Inferior parietal cortex (tissue), 1 donor: ENCODE measurements at regions not wholly inside any gene's neighbourhood (a gene's known extent, or its start where the extent isn't known, plus 50 kb on each side); places are given as distances from the start of the nearest gene placed in this dataset.

Experiments
- DNase-seq: peaks from one replicate; pipeline ENCODE4 v3.0.0-alpha.2; 2016; ENCODE audit errors: extremely low spot score

DNA sequence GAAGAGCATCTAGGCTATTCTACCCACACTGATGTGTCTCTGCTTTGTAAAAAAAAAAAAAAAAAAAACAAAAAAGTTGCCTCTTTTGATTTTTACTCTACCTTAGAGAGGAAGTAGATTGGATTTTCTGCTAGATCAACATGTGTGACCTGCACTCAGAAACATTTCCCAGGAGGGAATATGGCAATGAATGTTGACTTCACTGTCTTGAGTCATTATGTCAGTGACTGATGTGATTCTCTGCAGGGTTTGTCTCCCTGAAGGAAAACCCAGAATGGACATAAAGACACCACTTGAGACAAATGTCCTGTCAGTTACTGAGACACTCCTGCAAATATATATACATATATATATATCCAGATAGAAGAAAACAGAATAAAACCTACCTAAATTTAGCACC, 370.3 kb downstream of the BMPER start:
- DNase-seq = no peak

DNA sequence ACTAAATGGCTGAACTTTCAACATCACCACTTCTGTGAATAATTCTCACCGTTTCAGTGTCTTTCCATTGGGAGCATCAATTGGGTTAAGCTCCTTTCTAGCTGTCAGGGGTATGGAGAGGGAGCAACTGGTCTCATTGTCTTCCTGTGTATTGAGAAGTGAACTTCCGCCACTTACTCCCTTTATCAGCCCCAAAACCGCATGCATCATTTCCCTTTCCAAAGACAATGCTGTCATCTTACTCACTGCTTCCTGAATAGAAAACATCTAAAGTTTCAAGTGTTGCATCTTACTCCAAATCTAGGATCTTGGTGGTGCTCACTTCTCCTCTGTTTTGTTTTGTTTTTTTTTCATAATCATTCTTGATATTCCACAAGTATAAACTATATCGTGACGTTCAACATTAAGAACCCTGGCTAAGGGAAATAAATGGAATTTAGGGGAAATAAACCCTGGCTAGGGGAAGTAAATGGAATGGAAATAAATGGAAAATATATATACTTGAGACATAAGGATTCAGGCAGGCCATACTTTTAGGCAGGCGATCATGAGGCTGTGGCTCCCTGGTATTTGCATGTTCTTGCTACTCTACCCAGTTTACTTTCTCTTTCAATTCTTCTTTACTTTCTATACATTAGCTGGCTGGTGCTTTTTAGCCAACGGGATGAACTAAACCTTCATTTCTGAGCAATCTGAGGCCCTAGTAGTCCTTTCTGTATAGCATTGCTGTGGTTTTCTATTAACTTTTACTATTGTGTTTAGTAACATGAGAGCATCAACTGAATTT, 371.9 kb downstream of the BMPER start:
- no peak for DNase-seq

DNA sequence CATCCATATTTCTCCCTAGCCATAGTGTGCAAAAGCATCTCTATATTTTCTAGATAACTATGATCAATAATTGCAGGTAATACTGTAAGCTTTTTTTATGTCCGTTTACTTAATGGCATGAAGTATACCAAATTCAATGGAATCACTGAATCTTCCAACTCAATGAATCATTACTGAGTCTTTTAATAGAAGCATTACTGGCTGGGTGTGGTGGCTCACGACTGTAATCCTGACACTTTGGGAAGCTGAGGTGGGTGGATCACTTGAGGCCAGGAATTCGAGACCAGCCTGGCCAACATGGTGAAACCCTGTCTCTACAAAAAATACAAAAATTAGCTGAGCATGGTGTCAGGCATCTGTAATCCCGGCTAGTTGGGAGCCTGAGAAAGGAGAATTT, 372.5 kb downstream of the BMPER start:
- no peak for DNase-seq

DNA sequence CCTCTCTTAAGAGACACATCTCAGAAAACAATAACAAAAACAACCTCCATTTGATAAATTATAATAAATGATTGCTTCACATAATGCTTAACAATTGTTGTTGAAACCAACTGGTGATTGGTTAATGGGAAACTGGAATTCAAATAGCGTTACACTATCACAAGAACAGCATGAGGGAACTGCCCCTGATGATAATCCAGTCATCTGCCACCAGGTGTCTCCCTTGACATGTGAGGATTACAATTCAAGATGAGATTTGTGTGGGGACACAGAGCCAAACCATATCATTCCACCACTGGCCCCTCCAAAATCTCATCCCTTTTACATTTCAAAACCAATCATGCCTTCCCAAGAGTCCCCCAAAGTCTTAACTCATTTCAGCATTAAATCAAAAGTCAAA, 375.9 kb downstream of the BMPER start:
- no peak for DNase-seq

DNA sequence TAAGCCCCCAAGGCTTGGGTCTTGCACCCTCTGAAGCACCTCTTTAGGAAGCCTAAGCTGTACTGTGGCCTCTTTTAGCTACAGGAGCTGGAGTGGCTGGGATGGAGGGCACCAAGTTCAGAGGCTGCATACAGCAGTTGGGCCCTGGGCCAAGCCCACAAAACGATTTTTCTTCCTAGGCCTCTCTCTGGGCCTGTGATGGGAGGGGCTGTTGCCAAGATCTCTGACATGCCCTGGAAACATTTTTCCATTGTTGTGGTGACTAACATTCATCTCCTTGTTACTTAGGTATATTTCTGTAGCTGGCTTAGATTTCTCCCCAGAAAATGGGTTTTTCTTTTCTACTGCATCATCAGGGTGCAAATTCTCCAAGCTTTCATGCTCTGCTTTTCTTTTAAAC, 375.7 kb upstream of the NPSR1 start:
- DNase-seq = no peak

DNA sequence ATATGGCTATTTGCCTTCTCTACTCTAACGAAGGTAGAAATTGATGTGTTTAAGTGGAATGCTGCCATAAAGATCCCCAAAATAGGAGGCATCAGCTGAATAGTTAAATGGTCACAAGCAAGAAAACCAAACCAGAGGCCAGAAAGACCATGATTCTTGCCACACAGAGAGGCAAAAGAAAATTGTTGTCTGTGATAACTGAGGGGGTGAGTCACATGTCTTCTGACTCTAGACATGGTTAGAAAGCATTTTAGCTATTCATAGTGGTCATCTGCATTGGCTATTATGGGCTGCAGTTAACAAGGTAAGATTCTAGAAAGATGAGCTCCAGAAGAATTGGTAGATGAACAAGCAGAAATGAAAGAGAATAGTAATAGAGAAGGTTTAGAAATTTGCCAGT, 361.4 kb upstream of the NPSR1 start:
- DNase-seq = no peak

DNA sequence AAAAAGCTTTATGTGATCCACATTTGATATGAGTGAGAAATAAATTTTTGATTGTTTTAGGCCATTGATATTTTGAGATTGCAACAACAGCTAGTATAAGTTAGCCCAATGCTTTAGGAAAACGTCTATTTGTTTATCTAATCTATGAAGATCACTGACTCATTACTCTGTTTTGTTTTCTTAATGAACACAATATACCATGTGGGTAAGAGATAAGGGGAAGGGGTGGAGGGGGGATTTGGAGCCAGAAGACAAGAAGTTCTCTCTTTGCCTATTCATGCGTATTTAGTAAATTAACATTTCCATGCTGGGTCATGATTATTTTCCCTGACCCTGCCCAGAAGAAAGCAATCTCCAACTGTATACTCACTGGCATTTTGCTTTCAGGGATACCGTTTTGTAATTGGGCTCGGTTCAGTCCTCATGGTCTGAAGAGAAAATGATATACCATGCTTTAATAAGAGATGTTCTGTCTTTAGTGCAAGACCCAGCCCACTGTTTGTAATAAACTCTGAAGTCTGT, 359.5 kb upstream of the NPSR1 start:
- no peak for DNase-seq

DNA sequence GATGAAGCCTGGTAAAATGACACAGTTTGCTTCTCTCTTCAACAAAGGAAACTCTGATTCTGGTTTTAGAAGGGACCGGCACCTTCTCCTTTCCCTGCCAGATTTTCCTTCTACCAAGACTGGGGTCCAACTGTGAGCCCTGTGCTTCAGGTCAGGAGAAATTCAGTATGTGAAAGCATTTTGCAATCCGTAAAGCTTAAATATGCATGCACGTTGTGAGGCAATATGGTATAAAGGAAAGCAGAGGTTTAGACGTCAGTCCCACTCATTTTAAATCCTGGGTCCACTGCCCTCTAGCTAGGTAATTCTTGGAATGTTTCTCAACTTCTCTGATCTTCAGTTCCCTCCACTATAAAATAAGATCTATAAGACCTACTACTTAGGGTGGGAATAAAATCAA, 359.0 kb upstream of the NPSR1 start:
- DNase-seq = no peak

DNA sequence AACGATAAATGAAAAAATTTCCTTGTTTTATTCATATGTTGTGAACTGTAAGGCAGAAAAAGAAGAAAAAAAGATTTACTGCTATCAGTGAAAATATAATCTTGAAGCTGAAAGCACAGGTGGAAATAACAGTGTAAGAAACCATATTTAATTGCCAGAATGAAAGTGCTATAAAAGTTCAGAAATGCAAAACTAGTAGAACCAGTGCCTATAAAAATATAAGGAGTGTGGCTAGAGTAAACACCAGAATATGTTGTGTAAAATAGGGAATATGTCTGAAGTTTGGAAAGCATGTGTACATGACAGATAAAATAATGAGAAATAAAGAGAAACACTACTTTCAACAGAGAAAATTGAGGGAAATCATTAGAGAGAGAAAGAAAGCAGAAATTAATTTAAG, 350.5 kb upstream of the NPSR1 start:
- no peak for DNase-seq

DNA sequence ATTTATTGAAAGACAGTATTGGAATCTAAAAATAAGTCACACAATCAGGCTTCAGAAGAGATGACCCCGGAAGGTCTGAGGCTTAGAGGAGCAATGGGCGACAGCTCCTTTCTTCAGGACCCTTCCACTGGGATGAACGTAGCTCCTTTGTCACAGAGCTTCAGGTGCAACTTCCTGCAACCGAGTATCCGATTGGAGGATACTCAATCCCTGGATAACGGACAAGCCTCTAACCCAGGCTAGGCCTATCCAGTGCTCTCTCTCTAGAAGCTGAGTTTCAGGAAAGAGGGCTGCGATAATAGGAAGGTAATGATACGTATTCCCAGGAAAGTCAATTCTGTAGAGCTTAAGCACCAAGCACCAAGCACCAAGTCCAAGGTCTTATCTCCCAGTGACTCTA, 349.4 kb upstream of the NPSR1 start:
- no peak for DNase-seq

DNA sequence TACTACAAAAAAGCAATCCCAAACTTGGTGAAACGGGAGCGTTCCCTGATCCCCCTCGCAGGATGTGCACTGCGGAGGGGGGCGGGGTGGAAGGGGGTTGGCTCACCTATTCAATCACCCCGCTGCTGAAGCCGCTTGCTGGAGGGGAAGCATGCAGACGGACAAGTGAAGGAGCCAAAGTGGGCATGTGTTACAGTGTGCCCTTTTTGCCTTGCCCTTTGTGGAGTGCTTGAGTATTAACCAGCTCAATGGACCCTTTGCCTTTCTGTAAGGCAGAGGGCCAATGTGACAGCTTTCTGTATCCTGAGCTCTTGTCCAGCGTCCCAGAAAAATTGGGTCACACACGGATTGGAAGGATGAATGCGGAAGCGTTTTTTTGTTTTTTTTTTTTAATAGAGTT, 348.9 kb upstream of the NPSR1 start:
- DNase-seq = no peak

DNA sequence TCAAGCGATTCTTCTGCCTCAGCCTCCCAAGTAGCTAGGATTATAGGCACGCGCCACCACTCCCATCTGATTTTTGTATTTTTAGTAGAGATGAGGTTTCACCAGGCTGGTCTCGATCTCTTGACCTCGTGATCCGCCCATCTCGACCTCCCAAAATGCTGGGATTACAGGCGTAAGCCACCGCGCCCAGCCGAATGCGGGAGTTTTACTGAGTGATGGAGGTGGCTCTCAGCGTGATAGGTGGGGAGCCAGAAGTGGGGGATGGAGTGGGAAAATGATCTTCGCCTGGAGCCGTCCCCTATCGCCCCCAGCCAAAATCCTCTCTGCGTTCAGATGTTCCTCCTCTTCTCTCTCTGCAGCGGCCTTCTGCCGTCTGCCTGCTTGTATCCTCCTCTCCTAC, 348.4 kb upstream of the NPSR1 start:
- no peak for DNase-seq

DNA sequence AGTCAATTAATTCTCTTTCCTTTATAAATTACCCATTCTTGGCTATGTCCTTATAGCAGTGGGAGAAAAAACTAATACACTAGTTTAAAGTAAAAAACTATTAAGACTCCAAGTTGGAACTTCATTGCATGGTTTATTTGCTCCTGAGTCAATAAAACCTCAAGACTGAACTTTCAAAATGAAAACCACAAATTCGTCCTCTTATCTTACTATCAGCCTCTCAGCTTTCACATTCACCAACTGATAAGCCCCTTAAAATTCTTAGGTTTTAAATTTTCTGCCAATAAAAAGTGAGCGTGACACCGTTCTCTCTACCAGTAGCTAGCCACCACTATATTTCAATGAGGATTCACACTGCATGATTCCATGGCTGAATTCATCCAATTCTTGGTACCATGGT, 346.4 kb upstream of the NPSR1 start:
- DNase-seq = no peak

DNA sequence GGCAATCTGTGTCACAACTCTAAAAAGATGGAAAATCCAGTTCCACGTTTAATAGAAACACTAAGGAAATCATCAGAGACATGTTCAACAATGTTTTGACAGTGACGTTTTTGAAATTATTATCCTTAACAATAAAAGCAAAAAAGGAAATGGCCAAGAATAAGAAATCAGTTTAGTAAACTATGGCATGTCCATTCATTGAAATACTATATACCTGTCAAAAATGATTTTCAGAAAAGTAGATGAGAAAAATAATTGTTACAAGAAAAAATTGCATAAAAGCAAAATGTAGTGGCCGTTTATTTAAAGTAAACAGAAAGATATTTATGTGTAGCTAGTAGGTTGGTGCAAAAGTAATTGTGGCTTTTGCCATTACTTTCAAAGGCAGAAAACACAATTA, 345.4 kb upstream of the NPSR1 start:
- no peak for DNase-seq

DNA sequence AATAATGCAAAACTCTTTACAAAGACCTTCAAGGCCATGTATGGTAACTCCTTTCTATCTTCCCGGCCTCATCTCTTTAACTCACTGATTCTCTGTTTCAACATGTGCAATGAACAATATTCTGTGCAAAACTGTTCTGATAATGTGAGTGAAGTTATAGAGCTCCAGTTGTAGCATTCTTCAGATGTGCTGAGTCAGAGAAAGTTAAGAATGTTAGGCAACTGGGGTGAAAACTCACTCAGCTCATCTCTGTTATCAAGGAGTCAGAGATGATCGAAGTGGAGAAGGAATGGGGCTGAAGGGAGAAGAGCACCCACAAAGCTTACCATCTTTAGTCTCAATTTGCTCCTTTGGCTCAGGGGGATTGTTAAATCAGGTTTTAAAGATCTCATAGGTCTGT, 344.7 kb upstream of the NPSR1 start:
- no peak for DNase-seq

DNA sequence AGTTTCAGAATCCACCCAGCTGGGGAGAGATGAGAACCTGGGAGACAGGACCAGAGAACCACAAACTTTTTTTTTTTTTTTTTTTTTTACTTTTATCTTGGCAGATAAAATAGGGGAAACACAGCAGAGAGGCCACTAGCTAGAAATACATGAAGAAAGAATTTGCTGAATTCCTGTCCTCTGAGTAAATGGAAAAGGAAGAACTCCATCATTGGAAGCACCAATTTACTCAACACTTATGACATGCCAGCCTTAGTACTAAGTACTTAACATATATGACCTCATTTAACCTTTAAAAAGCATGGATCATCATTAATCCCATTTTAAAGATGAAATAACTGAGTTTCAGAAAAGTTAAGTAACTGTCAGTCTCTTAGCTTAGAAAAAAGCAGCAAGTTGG, 343.0 kb upstream of the NPSR1 start:
- no peak for DNase-seq

DNA sequence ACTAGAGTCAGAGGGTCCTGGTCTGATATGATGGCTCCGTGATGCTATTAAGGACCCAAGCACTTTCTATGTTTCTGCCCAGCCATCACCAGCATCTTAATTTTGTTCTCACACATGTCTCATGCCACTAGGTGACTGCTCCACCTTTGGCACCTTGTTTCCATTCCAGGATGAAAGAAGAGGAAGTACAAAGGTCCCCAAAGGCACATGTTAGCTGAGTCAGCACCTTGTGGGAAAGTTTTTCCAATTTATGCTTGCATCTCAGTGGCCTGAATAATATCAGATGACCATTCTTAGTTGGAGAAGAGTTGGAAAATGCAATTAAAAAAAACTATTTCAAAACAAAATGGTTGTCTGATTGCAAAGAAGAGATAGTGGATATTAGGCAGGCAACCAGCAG, 341.0 kb upstream of the NPSR1 start:
- DNase-seq = no peak

DNA sequence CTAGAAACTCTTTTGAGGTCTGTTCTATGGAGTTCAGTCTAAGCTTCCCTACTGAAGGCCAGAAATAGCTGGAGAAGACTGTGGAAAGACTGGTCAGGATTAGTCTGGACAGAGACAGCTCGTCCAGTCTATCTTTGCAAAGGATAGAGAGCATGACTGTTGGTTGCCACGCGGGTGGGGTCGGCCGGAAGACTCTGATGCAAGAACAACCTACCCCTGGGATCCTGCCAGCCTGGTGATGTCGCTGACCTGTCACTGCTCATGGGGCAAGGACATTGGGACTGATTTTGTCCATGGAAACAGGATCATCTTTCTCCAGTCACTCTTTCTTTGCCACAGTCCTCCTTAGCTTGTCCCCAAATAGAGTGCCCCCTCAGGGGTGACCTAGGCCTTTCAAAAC, 337.6 kb upstream of the NPSR1 start:
- no peak for DNase-seq

DNA sequence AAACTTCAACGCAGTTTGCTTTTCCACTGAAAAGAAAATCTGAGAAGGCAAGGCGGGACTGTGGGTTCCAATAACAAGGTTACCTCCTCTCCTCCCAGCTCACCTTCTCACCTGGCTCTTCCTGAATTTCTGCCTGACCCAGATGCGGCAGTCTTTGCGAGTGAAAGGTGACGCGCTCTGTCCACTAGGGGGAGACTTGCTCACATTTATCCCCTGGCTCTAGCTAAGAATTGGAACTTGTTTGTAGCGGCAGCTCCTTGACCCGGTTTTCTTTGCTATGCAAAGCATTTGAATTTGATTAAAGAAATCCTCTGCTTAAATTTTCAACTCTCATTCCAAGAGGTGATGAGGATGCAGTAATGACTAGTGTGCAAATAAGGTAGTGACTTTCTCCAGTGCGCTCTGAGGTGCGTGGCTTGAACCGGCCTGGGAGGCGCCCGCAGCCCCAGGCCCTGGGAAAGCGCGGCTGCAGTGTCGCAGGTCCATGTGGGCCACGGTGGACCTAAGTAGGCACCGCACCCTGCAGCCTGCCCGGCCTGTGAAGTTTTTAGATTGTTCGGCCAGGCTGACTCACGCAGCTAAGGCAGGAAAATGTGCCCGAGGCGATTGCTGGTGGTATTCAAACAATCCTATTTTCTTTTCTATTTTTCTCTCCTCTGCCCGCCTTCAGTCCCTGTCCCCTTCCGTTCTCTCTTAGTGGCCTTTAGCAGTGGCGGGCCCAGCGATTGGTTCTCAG, 336.9 kb upstream of the NPSR1 start:
- DNase-seq = peak; percentile 80

DNA sequence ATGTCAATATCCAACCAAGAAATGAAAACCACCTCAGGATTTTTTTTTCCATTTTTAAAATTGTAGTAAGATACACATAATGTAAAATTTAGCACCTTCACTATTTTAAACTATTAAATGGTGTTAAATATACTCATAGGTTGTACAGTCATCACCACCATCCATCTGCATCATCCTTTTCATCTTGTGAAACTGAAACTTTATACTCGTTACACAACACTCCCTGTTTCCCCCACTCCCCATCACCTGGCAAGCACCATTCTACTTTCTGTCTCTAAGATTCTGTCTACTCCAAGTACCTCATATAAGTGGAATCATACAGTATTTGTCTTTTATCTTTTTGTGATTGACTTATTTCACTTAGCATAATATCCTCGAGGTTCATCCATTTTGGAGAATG, 335.2 kb upstream of the NPSR1 start:
- DNase-seq = no peak

DNA sequence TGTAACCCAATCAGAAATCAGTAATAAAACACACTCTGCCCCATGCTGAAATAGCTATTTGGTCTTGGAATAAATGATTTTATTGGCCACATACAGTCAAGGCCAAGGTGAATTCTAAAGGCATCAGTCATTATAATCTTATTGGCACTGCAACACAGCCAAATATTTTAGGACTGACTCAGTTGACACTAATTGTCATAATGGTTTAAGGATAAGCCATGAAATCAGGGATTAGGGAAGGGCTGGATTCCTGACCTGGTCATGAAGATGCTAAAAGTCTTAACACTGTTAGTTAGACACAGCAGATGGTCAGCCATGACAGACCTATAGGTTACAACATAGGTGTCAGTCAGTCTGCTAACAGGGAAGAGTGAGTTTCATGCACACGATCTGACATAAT, 330.3 kb upstream of the NPSR1 start:
- no peak for DNase-seq

DNA sequence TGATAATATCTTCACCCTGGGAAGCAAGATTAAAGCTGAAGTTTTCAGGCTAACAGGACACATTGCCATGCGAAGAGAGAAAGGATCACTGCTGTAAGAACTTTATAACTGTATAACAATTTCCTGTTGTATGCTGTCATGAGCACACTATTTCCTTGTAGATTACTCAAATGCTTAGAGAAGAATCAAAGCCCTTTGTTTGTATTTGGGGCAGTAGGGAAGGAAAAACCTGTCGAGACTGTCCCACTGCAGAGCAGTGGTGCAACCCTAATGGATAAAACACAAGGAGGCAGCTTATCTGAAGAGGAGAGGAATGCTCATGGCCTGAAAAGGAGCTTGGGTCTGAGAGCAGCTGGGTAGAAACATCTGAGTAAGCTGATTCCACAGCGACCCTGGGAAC, 327.7 kb upstream of the NPSR1 start:
- DNase-seq = no peak

DNA sequence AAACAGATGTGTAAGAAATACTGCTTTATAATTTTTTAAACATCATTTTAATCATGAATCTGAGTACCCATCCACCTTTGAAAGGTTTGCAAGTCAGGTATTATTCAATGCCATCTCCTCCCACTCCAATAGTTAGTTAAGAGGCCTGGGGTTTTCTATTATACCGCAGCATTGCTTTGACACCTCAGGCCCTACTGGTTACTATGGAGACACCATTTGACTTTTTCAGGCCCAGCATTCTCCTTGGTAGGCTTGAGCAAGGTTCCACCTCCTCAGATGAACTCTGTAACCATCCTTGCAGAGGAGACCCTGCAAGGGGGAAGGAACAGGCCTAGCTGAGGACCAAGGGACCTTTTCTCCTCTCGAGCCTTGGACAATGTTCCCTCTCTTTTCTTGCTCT, 326.9 kb upstream of the NPSR1 start:
- DNase-seq = no peak
